Common myeloid progenitor, CD34-positive (primary cell): ENCODE measurements at regions not wholly inside any gene's neighbourhood (a gene's known extent, or its start where the extent isn't known, plus 50 kb on each side); places are given as distances from the start of the nearest gene placed in this dataset.

ENCODE experiments used
- CTCF ChIA-PET: fragments of 350-600 bp; sonication (Branson Sonifier 250); formaldehyde crosslinking; loops from one replicate; lab custom pipeline; 2021; ENCODE audit warnings: antibody characterized with exemption; lab: Charles Lee
- POLR2A ChIA-PET: fragments of 350-600 bp; sonication (Branson Sonifier 250); formaldehyde crosslinking; loops from one replicate; lab custom pipeline; 2021; ENCODE audit warnings: antibody characterized with exemption; lab: Charles Lee
- DNase-seq, 3 donors: peaks; one replicate each; pipeline versions ENCODE4 v3.0.0 to v3.0.0-alpha.2; 2013
- H3K27ac ChIP-seq, 2 experiments: 1 replicate in 1 of 2; 2 replicates in 1 of 2; pipeline ENCODE4 v1.7.0; 2013; ENCODE audit warnings: inconsistent platforms in 2 of 2, low read length in 2 of 2, mild to moderate bottlenecking in 2 of 2, low read depth in 1 of 2, moderate library complexity in 1 of 2; ENCODE audit not compliant: severe bottlenecking in 2 of 2, insufficient read depth in 1 of 2, poor library complexity in 1 of 2
- H3K27me3 ChIP-seq, 5 experiments: replicated peaks in 2 of 5; 1 replicate in 3 of 5; 2 replicates in 2 of 5; pipeline versions ENCODE4 v1.6.1 to v1.7.0; 2013; ENCODE audit warnings: low read length in 4 of 5, mild to moderate bottlenecking in 2 of 5, moderate library complexity in 2 of 5, inconsistent platforms in 1 of 5; ENCODE audit not compliant: insufficient read depth in 5 of 5, control insufficient read depth in 4 of 5
- H3K36me3 ChIP-seq, 4 experiments: 1 replicate in 2 of 4; 2 replicates in 2 of 4; pipeline versions ENCODE4 v1.6.1 to v1.7.0; 2013; ENCODE audit warnings: low read length in 3 of 4, control low read depth in 1 of 4, mild to moderate bottlenecking in 1 of 4; ENCODE audit not compliant: control insufficient read depth in 4 of 4, insufficient read depth in 4 of 4
- H3K4me1 ChIP-seq, 4 experiments: 1 replicate in 3 of 4; 2 replicates in 1 of 4; pipeline versions ENCODE4 v1.6.1 to v1.7.1; 2013; ENCODE audit warnings: low read length in 3 of 4, mild to moderate bottlenecking in 3 of 4, control low read depth in 1 of 4, inconsistent platforms in 1 of 4, moderate library complexity in 1 of 4; ENCODE audit not compliant: control insufficient read depth in 4 of 4, insufficient read depth in 4 of 4; ENCODE audit errors: control extremely low read depth in 1 of 4
- H3K4me3 ChIP-seq, 7 experiments: 1 replicate in 4 of 7; 2 replicates in 3 of 7; pipeline versions ENCODE4 v1.5.1 to v1.7.0; 2013; ENCODE audit warnings: mild to moderate bottlenecking in 7 of 7, low read length in 6 of 7, moderate library complexity in 6 of 7, inconsistent platforms in 2 of 7, low read depth in 2 of 7, control low read depth in 1 of 7; ENCODE audit not compliant: insufficient read depth in 4 of 7, control insufficient read depth in 1 of 7; ENCODE audit errors: extremely low read depth in 1 of 7
- H3K9me3 ChIP-seq, 5 experiments: 1 replicate in 4 of 5; 2 replicates in 1 of 5; pipeline versions ENCODE4 v1.6.1 to v1.7.1; 2013; ENCODE audit warnings: low read length in 4 of 5, mild to moderate bottlenecking in 2 of 5, inconsistent platforms in 1 of 5, low read depth in 1 of 5, moderate library complexity in 1 of 5; ENCODE audit not compliant: control insufficient read depth in 4 of 5, insufficient read depth in 2 of 5; ENCODE audit errors: control extremely low read depth in 1 of 5
- WGBS: methylation state at CpG from one replicate; pipeline ENCODE4 v1.1.5; 2013; ENCODE audit not compliant: insufficient coverage; 5-methylcytosine and 5-hydroxymethylcytosine counted together

- Histone ChIP-seq H3K27ac (no peak overlapping the region), H3K27me3 (no peaks in the 10 kb centered on the region), H3K9me3 (no peaks in the 10 kb centered on the region), H3K36me3 (no peaks in the 10 kb centered on the region), H3K4me1 (peaks cover 0 to 3% (median 0%) of the 10 kb centered on the region in 4 experiments), H3K4me3 (no peak overlapping the region)
- POLR2A ChIA-PET, result no interaction called here
- DNase-seq, result no peak
- WGBS, result 100% methylated on average over 1 of the region's 2 CpGs
- CTCF ChIA-PET, result interaction anchor here (0.9 to 5.6 kb wide), 6 partner anchors 35 to 1349 kb away, joined by 3 to 28 read pairs (median 4); no protein-coding TSS in a partner anchor
Measured at GRCh38 chr18:24545651-24546050, 85.2 kb downstream of the HRH4 start.

DNA sequence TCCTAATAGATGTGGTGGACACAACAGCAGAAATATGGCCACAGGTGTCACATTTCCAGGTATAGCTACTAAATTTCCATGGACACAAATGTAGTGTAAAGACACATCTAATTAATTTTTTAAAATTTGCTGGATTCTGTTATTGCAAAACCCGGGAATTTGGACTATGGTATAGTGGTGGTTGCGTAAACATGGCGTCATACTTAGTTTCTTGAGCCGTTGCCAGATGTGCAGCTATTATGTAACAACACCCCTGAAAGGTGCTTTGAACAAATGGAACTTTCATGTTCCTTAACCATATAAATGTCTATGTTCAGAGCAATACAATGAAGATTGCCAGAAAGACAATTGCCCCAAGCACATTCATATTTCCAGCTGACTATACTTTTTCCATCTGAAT is 85.9 kb downstream of the HRH4 start:
- WGBS, result 90% methylated on average over 4 of the region's 4 CpGs
- CTCF ChIA-PET, result interaction anchor here (0.9 to 5.6 kb wide), 6 partner anchors 36 to 1348 kb away, joined by 3 to 28 read pairs (median 4); no protein-coding TSS in a partner anchor
- Histone ChIP-seq H3K4me1 (peaks cover 0 to 3% (median 0%) of the 10 kb centered on the region in 4 experiments), H3K27ac (no peak overlapping the region), H3K4me3 (no peak overlapping the region), H3K27me3 (no peaks in the 10 kb centered on the region), H3K36me3 (no peaks in the 10 kb centered on the region), H3K9me3 (no peaks in the 10 kb centered on the region)
- POLR2A ChIA-PET, result no interaction called here
- no peak for DNase-seq

DNA sequence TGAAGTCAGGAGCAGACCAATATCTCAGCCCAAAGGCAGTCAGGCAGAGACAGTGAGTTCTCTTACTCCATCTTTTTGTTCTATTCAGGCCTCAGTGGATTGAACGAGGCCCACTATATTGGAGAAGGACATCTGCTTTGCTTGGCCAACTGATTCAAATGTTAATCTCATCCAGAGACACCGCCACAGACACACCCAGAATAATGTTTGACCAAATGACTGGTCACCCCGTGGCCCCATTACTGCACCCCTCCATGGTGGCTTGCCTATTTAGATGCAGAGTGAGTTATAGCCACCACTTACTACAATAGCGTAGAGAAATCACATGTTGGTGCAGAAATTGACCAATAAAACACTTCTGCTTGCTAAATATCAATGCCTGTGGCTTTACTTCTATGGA is 88.1 kb downstream of the HRH4 start:
- peaks cover 0 to 6% (median 3%) of the 10 kb centered on the region in 4 experiments for H3K4me1 ChIP-seq
- no peak for DNase-seq
- no peak overlapping the region for H3K4me3 ChIP-seq
- POLR2A ChIA-PET, result no interaction called here
- no peaks in the 10 kb centered on the region for H3K9me3 ChIP-seq
- no peak overlapping the region for H3K27ac ChIP-seq
- no peaks in the 10 kb centered on the region for H3K27me3 ChIP-seq
- no peaks in the 10 kb centered on the region for H3K36me3 ChIP-seq
- CTCF ChIA-PET, result interaction anchor here (0.7 kb wide), 1 partner anchor 104 kb away, joined by 3 read pairs; no protein-coding TSS in a partner anchor
- 100% methylated on average over 2 of the region's 4 CpGs for WGBS

GRCh38 chr18:24552218-24552617 is 91.8 kb downstream of the HRH4 start:
- ChIA-PET CTCF (interaction anchor here (0.7 to 1.7 kb wide), 4 partner anchors 8 to 63 kb away, joined by 3 to 5 read pairs (median 4); no protein-coding TSS in a partner anchor), POLR2A (no interaction called here)
- H3K9me3 ChIP-seq, result no peaks in the 10 kb centered on the region
- H3K4me3 ChIP-seq, result no peak overlapping the region
- no peaks in the 10 kb centered on the region for H3K27me3 ChIP-seq
- WGBS, result 98% methylated on average over 4 of the region's 4 CpGs
- DNase-seq, result no peak
- no peaks in the 10 kb centered on the region for H3K36me3 ChIP-seq
- peaks cover 0 to 8% (median 4%) of the 10 kb centered on the region in 4 experiments for H3K4me1 ChIP-seq
- H3K27ac ChIP-seq, result no peak overlapping the region

GRCh38 chr18:24553571-24554285 is 93.3 kb downstream of the HRH4 start:
- H3K27ac ChIP-seq, result no peak overlapping the region
- POLR2A ChIA-PET, result no interaction called here
- CTCF ChIA-PET, result interaction anchor here (0.6 to 2.0 kb wide), 7 partner anchors 9 to 390 kb away, joined by 3 to 7 read pairs (median 4); no protein-coding TSS in a partner anchor
- peak in 1 of 3 donors; percentile 35 for DNase-seq
- H3K4me3 ChIP-seq, result no peak overlapping the region
- peaks cover 0 to 8% (median 4%) of the 10 kb centered on the region in 4 experiments for H3K4me1 ChIP-seq
- H3K9me3 ChIP-seq, result no peaks in the 10 kb centered on the region
- H3K36me3 ChIP-seq, result no peaks in the 10 kb centered on the region
- no peaks in the 10 kb centered on the region for H3K27me3 ChIP-seq
- 45% methylated on average over 4 of the region's 6 CpGs for WGBS

DNA sequence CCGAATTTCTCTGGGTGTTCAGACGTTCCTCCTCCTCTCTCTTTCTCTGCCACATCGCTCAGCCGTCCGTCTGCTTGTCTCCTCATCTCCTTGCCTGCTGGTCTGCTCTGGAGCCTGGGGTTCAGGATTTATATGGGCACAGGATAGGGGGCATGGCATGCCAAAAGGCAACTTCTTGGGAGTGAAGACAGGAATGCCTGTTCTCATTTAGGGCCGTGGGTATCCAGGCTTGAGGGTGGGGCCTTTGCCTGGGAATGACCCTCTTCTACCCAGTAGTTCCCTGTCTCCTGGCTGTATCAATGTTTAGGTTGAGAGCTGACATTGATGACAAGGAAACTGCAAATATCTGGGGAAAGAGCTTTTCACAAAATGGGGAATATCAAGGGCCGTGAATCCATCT is 98.0 kb downstream of the HRH4 start:
- H3K4me1 ChIP-seq, result peaks cover 0 to 5% (median 4%) of the 10 kb centered on the region in 4 experiments
- POLR2A ChIA-PET, result no interaction called here
- no peak overlapping the region for H3K4me3 ChIP-seq
- no peak overlapping the region for H3K27ac ChIP-seq
- no peaks in the 10 kb centered on the region for H3K27me3 ChIP-seq
- CTCF ChIA-PET, result interaction anchor here (1.3 kb wide), 1 partner anchor 9 kb away, joined by 3 read pairs; no protein-coding TSS in a partner anchor
- 94% methylated on average over 6 of the region's 7 CpGs for WGBS
- no peaks in the 10 kb centered on the region for H3K9me3 ChIP-seq
- no peaks in the 10 kb centered on the region for H3K36me3 ChIP-seq
- no peak for DNase-seq

GRCh38 chr18:24559526-24559925 is 99.1 kb downstream of the HRH4 start:
- Histone ChIP-seq H3K27ac (no peak overlapping the region), H3K4me3 (no peak overlapping the region), H3K36me3 (no peaks in the 10 kb centered on the region), H3K27me3 (no peaks in the 10 kb centered on the region), H3K9me3 (no peaks in the 10 kb centered on the region), H3K4me1 (no peaks in the 10 kb centered on the region)
- WGBS, result 88% methylated on average over 4 of the region's 4 CpGs
- POLR2A ChIA-PET, result no interaction called here
- CTCF ChIA-PET, result interaction anchor here (1.3 kb wide), 1 partner anchor 8 kb away, joined by 3 read pairs; no protein-coding TSS in a partner anchor
- no peak for DNase-seq
